CD4-positive, alpha-beta T cell (primary cell): ENCODE measurements at regions not wholly inside any gene's neighbourhood (a gene's known extent, or its start where the extent isn't known, plus 50 kb on each side); places are given as distances from the start of the nearest gene placed in this dataset.
A peak's percentile ranks its signal among the peaks of the same experiment; 100 is the strongest.

Experiments used
- ATAC-seq: fragments of 200-7000 bp; cut with Tn5 transposase; one replicate; pipeline ENCODE4 v1.10.0; 2022; ENCODE audit warnings: mild to moderate bottlenecking; ENCODE audit not compliant: poor library complexity
- CTCF ChIA-PET: fragments of 350-600 bp; sonication (Branson Sonifier 250); formaldehyde crosslinking; loops from one replicate; lab custom pipeline; 2021; ENCODE audit warnings: antibody characterized with exemption, inconsistent platforms; lab: Charles Lee
- POLR2A ChIA-PET: fragments of 350-600 bp; sonication (Branson Sonifier 250); formaldehyde crosslinking; loops from one replicate; lab custom pipeline; 2021; ENCODE audit warnings: antibody characterized with exemption, inconsistent platforms; lab: Charles Lee
- DNase-seq, 14 experiments: peaks; one replicate each; pipeline ENCODE4 v3.0.0-alpha.2; 2013 to 2020; ENCODE audit warnings: mixed read lengths in 2 of 14
- H3K27ac ChIP-seq, 2 donors: one replicate each; pipeline versions ENCODE4 v1.5.1 to v1.7.0; 2013; ENCODE audit warnings: low read length in 2 of 2, low read depth in 1 of 2, mild to moderate bottlenecking in 1 of 2
- H3K27me3 ChIP-seq, 2 experiments: 1 replicate in 1 of 2; 2 replicates in 1 of 2; pipeline versions ENCODE4 v1.6.1 to v1.7.0; 2013; ENCODE audit warnings: low read length in 2 of 2, control low read depth in 1 of 2, mild to moderate bottlenecking in 1 of 2, moderate library complexity in 1 of 2; ENCODE audit not compliant: insufficient read depth in 2 of 2, control insufficient read depth in 1 of 2
- H3K36me3 ChIP-seq: one replicate; pipeline ENCODE4 v1.6.1; 2013; ENCODE audit warnings: low read length, control low read depth; ENCODE audit not compliant: insufficient read depth
- H3K4me1 ChIP-seq: one replicate; pipeline ENCODE4 v1.6.1; 2013; ENCODE audit warnings: low read length, control low read depth; ENCODE audit not compliant: insufficient read depth
- H3K4me3 ChIP-seq: one replicate; pipeline ENCODE4 v1.5.1; 2013; ENCODE audit warnings: mild to moderate bottlenecking, low read length, moderate library complexity
- H3K9me3 ChIP-seq, 2 experiments: 1 replicate in 1 of 2; 2 replicates in 1 of 2; pipeline versions ENCODE4 v1.6.1 to v1.7.0; 2013; ENCODE audit warnings: low read length in 2 of 2, mild to moderate bottlenecking in 2 of 2, control low read depth in 1 of 2, moderate library complexity in 1 of 2; ENCODE audit not compliant: control insufficient read depth in 1 of 2, insufficient read depth in 1 of 2
- H3K27ac Mint-ChIP-seq: one replicate; pipeline ENCODE4 v1.8.0; 2020; ENCODE audit warnings: mixed read lengths
- H3K27me3 Mint-ChIP-seq: one replicate; pipeline ENCODE4 v1.8.0; 2021; ENCODE audit warnings: mixed read lengths
- H3K36me3 Mint-ChIP-seq: one replicate; pipeline ENCODE4 v1.8.0; 2021; ENCODE audit warnings: low read depth, mixed read lengths
- H3K4me1 Mint-ChIP-seq: one replicate; pipeline ENCODE4 v1.8.0; 2021; ENCODE audit warnings: low read depth, mixed read lengths
- H3K4me3 Mint-ChIP-seq: one replicate; pipeline ENCODE4 v1.8.0; 2020; ENCODE audit warnings: mild to moderate bottlenecking, mixed read lengths
- H3K9me3 Mint-ChIP-seq: one replicate; pipeline ENCODE4 v1.8.0; 2020; ENCODE audit warnings: mixed read lengths
- intact Hi-C, 2 experiments: fragments of 100-400 bp; cut with DNase I in 1 of 2; cut with micrococcal nuclease in 1 of 2; formaldehyde crosslinking; loops; one replicate each; pipeline versions ENCODE4 v1.15.1 to v1.9.0; 2023 to 2025; cut with DNase I, micrococcal nuclease
- TF ChIP-seq, protein P1 (sequence below): fragments of 200-600 bp; IDR thresholded peaks from one replicate; pipeline ENCODE4 v1.8.0; 2022; ENCODE audit warnings: antibody characterized with exemption, mild to moderate bottlenecking

DNA sequence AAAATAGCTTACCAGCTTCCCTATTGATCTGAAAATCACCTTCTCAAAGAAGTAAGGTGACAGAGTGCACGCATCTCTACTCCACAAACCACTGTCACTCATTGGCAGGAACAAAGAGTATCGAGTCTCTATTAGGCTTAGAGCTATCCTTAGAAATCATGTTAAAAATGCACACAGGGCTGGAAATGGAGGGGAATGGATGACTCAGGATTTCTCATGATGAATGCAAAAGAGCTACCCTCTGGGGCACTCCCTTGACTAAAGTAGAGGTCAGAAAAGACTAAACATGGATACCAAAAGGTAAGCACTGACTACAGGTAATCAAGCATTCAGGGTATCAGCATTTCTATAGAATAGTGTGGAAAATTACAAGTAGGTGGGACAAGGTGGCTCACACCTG lies 96.1 kb upstream of the ANO4 start:
- intact Hi-C loops, result no loop called here
- ChIA-PET CTCF (no interaction called here), POLR2A (no interaction called here)
- H3K27ac Mint-ChIP-seq, result no peak overlapping the region
- ATAC-seq, result no peak
- Histone ChIP-seq H3K27ac (no peak overlapping the region), H3K4me3 (no peak overlapping the region), H3K9me3 (peaks cover 0 to 4% of the 10 kb centered on the region in 2 experiments), H3K4me1 (no peaks in the 10 kb centered on the region), H3K27me3 (no peaks in the 10 kb centered on the region), H3K36me3 (no peaks in the 10 kb centered on the region)
- no peaks in the 10 kb centered on the region for H3K27me3 Mint-ChIP-seq
- H3K4me3 Mint-ChIP-seq, result no peak overlapping the region
- H3K9me3 Mint-ChIP-seq, result no peaks in the 10 kb centered on the region
- H3K36me3 Mint-ChIP-seq, result no peaks in the 10 kb centered on the region
- no peak for DNase-seq
- TF ChIP-seq, protein P1, sequence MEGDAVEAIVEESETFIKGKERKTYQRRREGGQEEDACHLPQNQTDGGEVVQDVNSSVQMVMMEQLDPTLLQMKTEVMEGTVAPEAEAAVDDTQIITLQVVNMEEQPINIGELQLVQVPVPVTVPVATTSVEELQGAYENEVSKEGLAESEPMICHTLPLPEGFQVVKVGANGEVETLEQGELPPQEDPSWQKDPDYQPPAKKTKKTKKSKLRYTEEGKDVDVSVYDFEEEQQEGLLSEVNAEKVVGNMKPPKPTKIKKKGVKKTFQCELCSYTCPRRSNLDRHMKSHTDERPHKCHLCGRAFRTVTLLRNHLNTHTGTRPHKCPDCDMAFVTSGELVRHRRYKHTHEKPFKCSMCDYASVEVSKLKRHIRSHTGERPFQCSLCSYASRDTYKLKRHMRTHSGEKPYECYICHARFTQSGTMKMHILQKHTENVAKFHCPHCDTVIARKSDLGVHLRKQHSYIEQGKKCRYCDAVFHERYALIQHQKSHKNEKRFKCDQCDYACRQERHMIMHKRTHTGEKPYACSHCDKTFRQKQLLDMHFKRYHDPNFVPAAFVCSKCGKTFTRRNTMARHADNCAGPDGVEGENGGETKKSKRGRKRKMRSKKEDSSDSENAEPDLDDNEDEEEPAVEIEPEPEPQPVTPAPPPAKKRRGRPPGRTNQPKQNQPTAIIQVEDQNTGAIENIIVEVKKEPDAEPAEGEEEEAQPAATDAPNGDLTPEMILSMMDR, result no peak
- no peaks in the 10 kb centered on the region for H3K4me1 Mint-ChIP-seq

DNA sequence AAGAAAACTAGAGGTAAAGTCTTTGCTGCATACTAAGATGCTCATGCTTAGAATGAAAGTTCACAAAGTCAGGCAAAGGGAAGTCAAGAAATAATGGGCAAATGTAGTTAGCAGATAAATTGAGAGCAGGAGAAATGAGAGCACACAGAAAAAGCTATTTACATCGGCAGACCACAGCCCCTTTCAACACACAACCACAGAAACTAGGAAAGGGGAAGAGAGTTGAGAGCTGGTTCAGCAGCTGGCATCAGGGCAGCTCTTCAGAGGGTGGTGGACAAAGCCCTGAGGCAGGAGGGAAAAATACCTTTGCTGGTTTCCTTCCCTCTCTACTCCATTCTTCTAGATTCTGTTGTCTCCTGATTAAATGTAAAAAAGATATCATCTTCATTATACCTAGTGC lies 95.4 kb upstream of the ANO4 start:
- Mint-ChIP-seq H3K4me1 (no peaks in the 10 kb centered on the region), H3K36me3 (no peaks in the 10 kb centered on the region), H3K27ac (no peak overlapping the region), H3K4me3 (no peak overlapping the region), H3K9me3 (no peaks in the 10 kb centered on the region), H3K27me3 (no peaks in the 10 kb centered on the region)
- no peaks in the 10 kb centered on the region for H3K36me3 ChIP-seq
- DNase-seq (peak in 3 of 14 experiments; percentile 10 to 12 (median 11)), ATAC-seq (no peak)
- no peak overlapping the region for H3K27ac ChIP-seq
- POLR2A ChIA-PET, result no interaction called here
- H3K4me1 ChIP-seq, result no peaks in the 10 kb centered on the region
- no peaks in the 10 kb centered on the region for H3K27me3 ChIP-seq
- peaks cover 0 to 4% of the 10 kb centered on the region in 2 experiments for H3K9me3 ChIP-seq
- intact Hi-C loops, result no loop called here
- CTCF ChIA-PET, result no interaction called here
- no peak overlapping the region for H3K4me3 ChIP-seq
- TF ChIP-seq, protein P1, result no peak

DNA sequence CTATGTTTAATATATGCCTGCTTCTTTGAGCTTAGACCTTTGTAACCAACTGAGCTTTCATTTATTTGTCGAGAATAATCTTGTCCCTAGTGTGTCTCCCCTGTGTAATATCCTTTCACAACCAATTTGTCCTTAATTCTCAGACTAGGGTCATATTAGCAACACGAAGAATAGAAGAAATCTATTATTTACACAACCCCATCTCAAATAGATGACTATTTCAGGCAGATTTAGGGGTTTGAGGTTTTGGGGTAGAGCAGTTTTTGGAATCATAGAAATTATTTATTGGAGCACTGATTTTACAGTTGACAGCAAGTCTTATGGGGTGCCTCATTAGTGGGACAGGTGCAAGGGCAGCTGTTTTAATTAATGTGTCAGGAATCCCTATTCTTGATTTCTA lies 91.2 kb upstream of the ANO4 start:
- Mint-ChIP-seq H3K4me1 (no peaks in the 10 kb centered on the region), H3K9me3 (no peaks in the 10 kb centered on the region), H3K27me3 (peaks cover 4% of the 10 kb centered on the region), H3K27ac (no peak overlapping the region), H3K4me3 (no peak overlapping the region), H3K36me3 (no peaks in the 10 kb centered on the region)
- no peak overlapping the region for H3K4me3 ChIP-seq
- TF ChIP-seq, protein P1, result no peak
- H3K27ac ChIP-seq, result no peak overlapping the region
- ATAC-seq (no peak), DNase-seq (no peak)
- ChIA-PET POLR2A (no interaction called here), CTCF (no interaction called here)
- H3K4me1 ChIP-seq, result no peaks in the 10 kb centered on the region
- no peaks in the 10 kb centered on the region for H3K36me3 ChIP-seq
- H3K9me3 ChIP-seq, result no peaks in the 10 kb centered on the region
- intact Hi-C loops, result no loop called here
- no peaks in the 10 kb centered on the region for H3K27me3 ChIP-seq
